K562 (cell line): ENCODE measurements at regions not wholly inside any gene's neighbourhood (a gene's known extent, or its start where the extent isn't known, plus 50 kb on each side); places are given as distances from the start of the nearest gene placed in this dataset.

Experiments used
- CBFA2T2 ChIP-seq: fragments of 450-650 bp; conservative IDR thresholded peaks from 2 replicates; pipeline ENCODE4 v1.6.1; 2017; ENCODE audit warnings: mild to moderate bottlenecking
- CEBPB ChIP-seq: fragments of 450-650 bp; IDR thresholded peaks from 2 replicates; pipeline ENCODE4 v1.6.1; 2016; ENCODE audit warnings: missing genetic modification characterization, missing compliant biosample characterization
- CREM ChIP-seq: IDR thresholded peaks from 2 replicates; pipeline ENCODE4 v1.6.1; 2014; ENCODE audit warnings: antibody characterized with exemption, low read depth
- GABPA ChIP-seq: fragments of 200-800 bp; sonication (Bioruptor generic); conservative IDR thresholded peaks from 2 replicates; pipeline ENCODE4 v1.6.1; 2016; ENCODE audit warnings: low read depth, missing genetic modification characterization, missing compliant biosample characterization
- RAD21 ChIP-seq, 2 experiments: fragments of 250-450 bp in 1 of 2; fragments of 450-650 bp in 1 of 2; sonication (Bioruptor Pico) in 1 of 2; formaldehyde crosslinking in 1 of 2; IDR thresholded peaks in 1 of 2; conservative IDR thresholded peaks in 1 of 2; 2 replicates each; pipeline versions ENCODE4 v1.4.0 to v1.8.0; 2020 to 2022; ENCODE audit warnings: mild to moderate bottlenecking in 2 of 2, moderate library complexity in 1 of 2
- SMC3 ChIP-seq: conservative IDR thresholded peaks from 2 replicates; pipeline ENCODE4 v1.6.1; 2011; ENCODE audit warnings: low read depth, low read length, improper control_type of control experiment; ENCODE audit not compliant: insufficient read depth
- ZNF274 ChIP-seq: IDR thresholded peaks from 2 replicates; pipeline ENCODE4 v1.6.1; 2011; ENCODE audit warnings: low read depth, mild to moderate bottlenecking, low read length, moderate library complexity, borderline replicate concordance
- TF ChIP-seq, protein P1 (sequence below): fragments of 200-600 bp; sonication (generic); IDR thresholded peaks from one replicate; pipeline ENCODE4 v1.6.1; 2012; ENCODE audit warnings: mild to moderate bottlenecking, low read depth, low read length, inconsistent platforms
- TF ChIP-seq, protein P2 (sequence below), 3 experiments: fragments of 200-800 bp in 1 of 3; sonication (Bioruptor generic) in 1 of 3; sonication (generic) in 1 of 3; formaldehyde crosslinking in 1 of 3; IDR thresholded peaks; 2 replicates each; pipeline versions ENCODE4 v1.6.1 to v1.8.0; 2016 to 2022; ENCODE audit warnings: mild to moderate bottlenecking in 2 of 3, missing compliant biosample characterization in 2 of 3, missing genetic modification characterization in 2 of 3, missing genetic modification reagents in 1 of 3
- TF ChIP-seq, protein P3 (sequence below): IDR thresholded peaks from 3 replicates; pipeline ENCODE4 v1.6.1; 2011; ENCODE audit warnings: borderline replicate concordance, mild to moderate bottlenecking; ENCODE audit not compliant: insufficient read length, insufficient read depth
- TF ChIP-seq, protein P4 (sequence below): fragments of 450-650 bp; IDR thresholded peaks from one replicate; pipeline ENCODE4 v1.6.1; 2018; ENCODE audit warnings: mild to moderate bottlenecking, moderate library complexity; ENCODE audit not compliant: partially characterized antibody

DNA sequence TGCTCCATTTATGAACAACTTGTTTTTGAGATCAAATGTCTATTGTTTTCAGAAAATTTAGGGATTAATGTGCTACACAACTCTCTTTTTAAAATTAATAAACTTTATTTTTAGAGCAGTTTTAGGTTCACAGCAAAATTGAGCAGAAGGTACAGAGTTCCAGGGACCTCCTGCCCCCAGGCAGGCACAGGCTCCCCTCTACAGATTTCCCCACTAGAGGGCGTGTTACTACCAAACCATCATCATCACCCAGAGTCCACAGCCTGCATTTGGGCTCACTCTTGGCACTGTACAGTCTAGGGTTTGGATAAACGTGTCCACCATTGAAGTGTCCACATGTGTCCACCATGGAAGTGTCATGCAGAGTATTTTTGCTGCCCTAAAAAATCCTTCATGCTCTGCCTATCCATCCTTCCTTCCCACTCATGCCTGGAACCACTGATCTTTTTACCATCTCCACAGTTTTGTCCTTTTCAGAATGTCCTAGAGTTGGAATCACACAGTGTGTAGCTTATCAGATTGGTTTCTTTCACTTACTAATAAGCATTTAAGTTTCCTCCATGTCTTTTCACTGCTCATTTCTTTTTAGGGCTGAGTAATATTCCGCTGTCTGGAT is 61.7 kb downstream of the MRPL36 start (continued):
- TF ChIP-seq, protein P1, sequence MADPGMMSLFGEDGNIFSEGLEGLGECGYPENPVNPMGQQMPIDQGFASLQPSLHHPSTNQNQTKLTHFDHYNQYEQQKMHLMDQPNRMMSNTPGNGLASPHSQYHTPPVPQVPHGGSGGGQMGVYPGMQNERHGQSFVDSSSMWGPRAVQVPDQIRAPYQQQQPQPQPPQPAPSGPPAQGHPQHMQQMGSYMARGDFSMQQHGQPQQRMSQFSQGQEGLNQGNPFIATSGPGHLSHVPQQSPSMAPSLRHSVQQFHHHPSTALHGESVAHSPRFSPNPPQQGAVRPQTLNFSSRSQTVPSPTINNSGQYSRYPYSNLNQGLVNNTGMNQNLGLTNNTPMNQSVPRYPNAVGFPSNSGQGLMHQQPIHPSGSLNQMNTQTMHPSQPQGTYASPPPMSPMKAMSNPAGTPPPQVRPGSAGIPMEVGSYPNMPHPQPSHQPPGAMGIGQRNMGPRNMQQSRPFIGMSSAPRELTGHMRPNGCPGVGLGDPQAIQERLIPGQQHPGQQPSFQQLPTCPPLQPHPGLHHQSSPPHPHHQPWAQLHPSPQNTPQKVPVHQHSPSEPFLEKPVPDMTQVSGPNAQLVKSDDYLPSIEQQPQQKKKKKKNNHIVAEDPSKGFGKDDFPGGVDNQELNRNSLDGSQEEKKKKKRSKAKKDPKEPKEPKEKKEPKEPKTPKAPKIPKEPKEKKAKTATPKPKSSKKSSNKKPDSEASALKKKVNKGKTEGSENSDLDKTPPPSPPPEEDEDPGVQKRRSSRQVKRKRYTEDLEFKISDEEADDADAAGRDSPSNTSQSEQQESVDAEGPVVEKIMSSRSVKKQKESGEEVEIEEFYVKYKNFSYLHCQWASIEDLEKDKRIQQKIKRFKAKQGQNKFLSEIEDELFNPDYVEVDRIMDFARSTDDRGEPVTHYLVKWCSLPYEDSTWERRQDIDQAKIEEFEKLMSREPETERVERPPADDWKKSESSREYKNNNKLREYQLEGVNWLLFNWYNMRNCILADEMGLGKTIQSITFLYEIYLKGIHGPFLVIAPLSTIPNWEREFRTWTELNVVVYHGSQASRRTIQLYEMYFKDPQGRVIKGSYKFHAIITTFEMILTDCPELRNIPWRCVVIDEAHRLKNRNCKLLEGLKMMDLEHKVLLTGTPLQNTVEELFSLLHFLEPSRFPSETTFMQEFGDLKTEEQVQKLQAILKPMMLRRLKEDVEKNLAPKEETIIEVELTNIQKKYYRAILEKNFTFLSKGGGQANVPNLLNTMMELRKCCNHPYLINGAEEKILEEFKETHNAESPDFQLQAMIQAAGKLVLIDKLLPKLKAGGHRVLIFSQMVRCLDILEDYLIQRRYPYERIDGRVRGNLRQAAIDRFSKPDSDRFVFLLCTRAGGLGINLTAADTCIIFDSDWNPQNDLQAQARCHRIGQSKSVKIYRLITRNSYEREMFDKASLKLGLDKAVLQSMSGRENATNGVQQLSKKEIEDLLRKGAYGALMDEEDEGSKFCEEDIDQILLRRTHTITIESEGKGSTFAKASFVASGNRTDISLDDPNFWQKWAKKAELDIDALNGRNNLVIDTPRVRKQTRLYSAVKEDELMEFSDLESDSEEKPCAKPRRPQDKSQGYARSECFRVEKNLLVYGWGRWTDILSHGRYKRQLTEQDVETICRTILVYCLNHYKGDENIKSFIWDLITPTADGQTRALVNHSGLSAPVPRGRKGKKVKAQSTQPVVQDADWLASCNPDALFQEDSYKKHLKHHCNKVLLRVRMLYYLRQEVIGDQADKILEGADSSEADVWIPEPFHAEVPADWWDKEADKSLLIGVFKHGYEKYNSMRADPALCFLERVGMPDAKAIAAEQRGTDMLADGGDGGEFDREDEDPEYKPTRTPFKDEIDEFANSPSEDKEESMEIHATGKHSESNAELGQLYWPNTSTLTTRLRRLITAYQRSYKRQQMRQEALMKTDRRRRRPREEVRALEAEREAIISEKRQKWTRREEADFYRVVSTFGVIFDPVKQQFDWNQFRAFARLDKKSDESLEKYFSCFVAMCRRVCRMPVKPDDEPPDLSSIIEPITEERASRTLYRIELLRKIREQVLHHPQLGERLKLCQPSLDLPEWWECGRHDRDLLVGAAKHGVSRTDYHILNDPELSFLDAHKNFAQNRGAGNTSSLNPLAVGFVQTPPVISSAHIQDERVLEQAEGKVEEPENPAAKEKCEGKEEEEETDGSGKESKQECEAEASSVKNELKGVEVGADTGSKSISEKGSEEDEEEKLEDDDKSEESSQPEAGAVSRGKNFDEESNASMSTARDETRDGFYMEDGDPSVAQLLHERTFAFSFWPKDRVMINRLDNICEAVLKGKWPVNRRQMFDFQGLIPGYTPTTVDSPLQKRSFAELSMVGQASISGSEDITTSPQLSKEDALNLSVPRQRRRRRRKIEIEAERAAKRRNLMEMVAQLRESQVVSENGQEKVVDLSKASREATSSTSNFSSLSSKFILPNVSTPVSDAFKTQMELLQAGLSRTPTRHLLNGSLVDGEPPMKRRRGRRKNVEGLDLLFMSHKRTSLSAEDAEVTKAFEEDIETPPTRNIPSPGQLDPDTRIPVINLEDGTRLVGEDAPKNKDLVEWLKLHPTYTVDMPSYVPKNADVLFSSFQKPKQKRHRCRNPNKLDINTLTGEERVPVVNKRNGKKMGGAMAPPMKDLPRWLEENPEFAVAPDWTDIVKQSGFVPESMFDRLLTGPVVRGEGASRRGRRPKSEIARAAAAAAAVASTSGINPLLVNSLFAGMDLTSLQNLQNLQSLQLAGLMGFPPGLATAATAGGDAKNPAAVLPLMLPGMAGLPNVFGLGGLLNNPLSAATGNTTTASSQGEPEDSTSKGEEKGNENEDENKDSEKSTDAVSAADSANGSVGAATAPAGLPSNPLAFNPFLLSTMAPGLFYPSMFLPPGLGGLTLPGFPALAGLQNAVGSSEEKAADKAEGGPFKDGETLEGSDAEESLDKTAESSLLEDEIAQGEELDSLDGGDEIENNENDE, result no peak
- TF ChIP-seq CBFA2T2 (no peak), CEBPB (tag) (no peak), ZNF274 (no peak), SMC3 (peak; percentile 48), CREM (peak; percentile 35; the same call in 1 of the 2 replicates), GABPA (no peak), RAD21 (CRISPR knock-in tag; conservative IDR thresholded peaks at IDR 0.05 in 1 of 2, IDR thresholded peaks at IDR 0.05 in 1 of 2) (peak in 1 of 2 experiments; percentile 67; a peak in 2 of 4 replicates)
- TF ChIP-seq, protein P2, sequence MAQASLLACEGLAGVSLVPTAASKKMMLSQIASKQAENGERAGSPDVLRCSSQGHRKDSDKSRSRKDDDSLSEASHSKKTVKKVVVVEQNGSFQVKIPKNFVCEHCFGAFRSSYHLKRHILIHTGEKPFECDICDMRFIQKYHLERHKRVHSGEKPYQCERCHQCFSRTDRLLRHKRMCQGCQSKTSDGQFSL (CRISPR knock-in tag; IDR thresholded peaks at IDR 0.05), result no peak
- TF ChIP-seq, protein P2 (tag; IDR thresholded peaks at IDR 0.05), result no peak
- TF ChIP-seq, protein P3, sequence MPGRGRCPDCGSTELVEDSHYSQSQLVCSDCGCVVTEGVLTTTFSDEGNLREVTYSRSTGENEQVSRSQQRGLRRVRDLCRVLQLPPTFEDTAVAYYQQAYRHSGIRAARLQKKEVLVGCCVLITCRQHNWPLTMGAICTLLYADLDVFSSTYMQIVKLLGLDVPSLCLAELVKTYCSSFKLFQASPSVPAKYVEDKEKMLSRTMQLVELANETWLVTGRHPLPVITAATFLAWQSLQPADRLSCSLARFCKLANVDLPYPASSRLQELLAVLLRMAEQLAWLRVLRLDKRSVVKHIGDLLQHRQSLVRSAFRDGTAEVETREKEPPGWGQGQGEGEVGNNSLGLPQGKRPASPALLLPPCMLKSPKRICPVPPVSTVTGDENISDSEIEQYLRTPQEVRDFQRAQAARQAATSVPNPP, result no peak
- TF ChIP-seq, protein P4, sequence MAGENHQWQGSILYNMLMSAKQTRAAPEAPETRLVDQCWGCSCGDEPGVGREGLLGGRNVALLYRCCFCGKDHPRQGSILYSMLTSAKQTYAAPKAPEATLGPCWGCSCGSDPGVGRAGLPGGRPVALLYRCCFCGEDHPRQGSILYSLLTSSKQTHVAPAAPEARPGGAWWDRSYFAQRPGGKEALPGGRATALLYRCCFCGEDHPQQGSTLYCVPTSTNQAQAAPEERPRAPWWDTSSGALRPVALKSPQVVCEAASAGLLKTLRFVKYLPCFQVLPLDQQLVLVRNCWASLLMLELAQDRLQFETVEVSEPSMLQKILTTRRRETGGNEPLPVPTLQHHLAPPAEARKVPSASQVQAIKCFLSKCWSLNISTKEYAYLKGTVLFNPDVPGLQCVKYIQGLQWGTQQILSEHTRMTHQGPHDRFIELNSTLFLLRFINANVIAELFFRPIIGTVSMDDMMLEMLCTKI, result no peak
